K562 (cell line): ENCODE measurements at regions not wholly inside any gene's neighbourhood (a gene's known extent, or its start where the extent isn't known, plus 50 kb on each side); places are given as distances from the start of the nearest gene placed in this dataset.

ENCODE experiments used
- ARHGAP35 ChIP-seq: fragments of 450-650 bp; IDR thresholded peaks from 2 replicates; pipeline ENCODE4 v1.6.1; 2018; ENCODE audit not compliant: partially characterized antibody
- CCNT2 ChIP-seq: IDR thresholded peaks from 2 replicates; pipeline ENCODE4 v1.6.1; 2011; ENCODE audit warnings: borderline replicate concordance, low read depth, mild to moderate bottlenecking, moderate library complexity, mixed read lengths, low read length; ENCODE audit not compliant: insufficient read length; ENCODE audit errors: extremely low read depth
- COPS2 ChIP-seq: fragments of 450-650 bp; conservative IDR thresholded peaks from 2 replicates; pipeline ENCODE4 v1.6.1; 2016; ENCODE audit warnings: mild to moderate bottlenecking, moderate library complexity
- FOXA1 ChIP-seq: fragments of 450-650 bp; IDR thresholded peaks from 2 replicates; pipeline ENCODE4 v1.6.1; 2016; ENCODE audit warnings: mild to moderate bottlenecking, borderline replicate concordance
- FOXO4 ChIP-seq: fragments of 450-650 bp; formaldehyde crosslinking; IDR thresholded peaks from 2 replicates; pipeline ENCODE4 v1.4.0; 2020; ENCODE audit warnings: mild to moderate bottlenecking, moderate library complexity
- HCFC1 ChIP-seq: IDR thresholded peaks from 2 replicates; pipeline ENCODE4 v1.6.1; 2012; ENCODE audit warnings: low read depth, low read length, improper control_type of control experiment
- IRF9 ChIP-seq: fragments of 450-650 bp; IDR thresholded peaks from 2 replicates; pipeline ENCODE4 v1.6.1; 2016; ENCODE audit warnings: missing biosample characterization, missing genetic modification characterization
- LCOR ChIP-seq: sonication (generic); formaldehyde crosslinking; IDR thresholded peaks from 2 replicates; pipeline ENCODE4 v1.8.0; 2022; ENCODE audit warnings: mild to moderate bottlenecking, missing genetic modification reagents
- NCOR1 ChIP-seq: fragments of 450-650 bp; IDR thresholded peaks from 2 replicates; pipeline ENCODE4 v1.6.1; 2016; ENCODE audit warnings: mild to moderate bottlenecking, moderate library complexity
- NR2C2 ChIP-seq, 2 experiments: fragments of 200-800 bp in 1 of 2; sonication (Bioruptor generic) in 1 of 2; sonication (generic) in 1 of 2; formaldehyde crosslinking in 1 of 2; IDR thresholded peaks; 2 replicates each; pipeline versions ENCODE4 v1.6.1 to v1.8.0; 2016 to 2022; ENCODE audit warnings: mild to moderate bottlenecking in 1 of 2, missing compliant biosample characterization in 1 of 2, missing genetic modification characterization in 1 of 2, missing genetic modification reagents in 1 of 2
- RBM15 ChIP-seq: fragments of 200-400 bp; formaldehyde crosslinking; IDR thresholded peaks from 2 replicates; pipeline ENCODE4 v1.6.1; 2018; ENCODE audit warnings: mild to moderate bottlenecking, low read length, moderate library complexity; ENCODE audit not compliant: insufficient read depth
- SAFB2 ChIP-seq: fragments of 200-400 bp; formaldehyde crosslinking; IDR thresholded peaks from 2 replicates; pipeline ENCODE4 v1.6.1; 2018; ENCODE audit warnings: borderline replicate concordance, low read length, low read depth, moderate library complexity; ENCODE audit not compliant: severe bottlenecking
- WHSC1 ChIP-seq: IDR thresholded peaks from one replicate; pipeline ENCODE4 v1.6.1; 2012; ENCODE audit warnings: low read length, control low read depth, inconsistent platforms
- ZKSCAN8 ChIP-seq: fragments of 200-800 bp; sonication (Bioruptor generic); IDR thresholded peaks from 2 replicates; pipeline ENCODE4 v1.6.1; 2016; ENCODE audit warnings: missing genetic modification characterization, missing compliant biosample characterization
- ZNF589 ChIP-seq: fragments of 200-800 bp; sonication (Bioruptor generic); IDR thresholded peaks from 2 replicates; pipeline ENCODE4 v1.6.1; 2016; ENCODE audit warnings: low read depth, missing genetic modification characterization, missing compliant biosample characterization
- ZNF668 ChIP-seq: fragments of 250-450 bp; sonication (Bioruptor Pico); IDR thresholded peaks from 2 replicates; pipeline ENCODE4 v1.8.0; 2022; ENCODE audit warnings: mild to moderate bottlenecking, inconsistent platforms
- TF ChIP-seq, protein P1 (sequence below): fragments of 250-450 bp; sonication (Bioruptor Pico); IDR thresholded peaks from 2 replicates; pipeline ENCODE4 v1.4.0; 2020; ENCODE audit warnings: mild to moderate bottlenecking, moderate library complexity

GRCh38 chr18:22468554-22468891 is 50.8 kb upstream of the CTAGE1 start (continued):
- no peak for TF ChIP-seq NR2C2 (CRISPR knock-in tag; IDR thresholded peaks at IDR 0.05)
- peak; percentile 65 for TF ChIP-seq NR2C2 (tag; IDR thresholded peaks at IDR 0.05)
- no peak for TF ChIP-seq WHSC1
- TF ChIP-seq RBM15: no peak
- TF ChIP-seq CCNT2: no peak
- no peak for TF ChIP-seq COPS2
- no peak for TF ChIP-seq LCOR (CRISPR knock-in tag)
- TF ChIP-seq, protein P1, sequence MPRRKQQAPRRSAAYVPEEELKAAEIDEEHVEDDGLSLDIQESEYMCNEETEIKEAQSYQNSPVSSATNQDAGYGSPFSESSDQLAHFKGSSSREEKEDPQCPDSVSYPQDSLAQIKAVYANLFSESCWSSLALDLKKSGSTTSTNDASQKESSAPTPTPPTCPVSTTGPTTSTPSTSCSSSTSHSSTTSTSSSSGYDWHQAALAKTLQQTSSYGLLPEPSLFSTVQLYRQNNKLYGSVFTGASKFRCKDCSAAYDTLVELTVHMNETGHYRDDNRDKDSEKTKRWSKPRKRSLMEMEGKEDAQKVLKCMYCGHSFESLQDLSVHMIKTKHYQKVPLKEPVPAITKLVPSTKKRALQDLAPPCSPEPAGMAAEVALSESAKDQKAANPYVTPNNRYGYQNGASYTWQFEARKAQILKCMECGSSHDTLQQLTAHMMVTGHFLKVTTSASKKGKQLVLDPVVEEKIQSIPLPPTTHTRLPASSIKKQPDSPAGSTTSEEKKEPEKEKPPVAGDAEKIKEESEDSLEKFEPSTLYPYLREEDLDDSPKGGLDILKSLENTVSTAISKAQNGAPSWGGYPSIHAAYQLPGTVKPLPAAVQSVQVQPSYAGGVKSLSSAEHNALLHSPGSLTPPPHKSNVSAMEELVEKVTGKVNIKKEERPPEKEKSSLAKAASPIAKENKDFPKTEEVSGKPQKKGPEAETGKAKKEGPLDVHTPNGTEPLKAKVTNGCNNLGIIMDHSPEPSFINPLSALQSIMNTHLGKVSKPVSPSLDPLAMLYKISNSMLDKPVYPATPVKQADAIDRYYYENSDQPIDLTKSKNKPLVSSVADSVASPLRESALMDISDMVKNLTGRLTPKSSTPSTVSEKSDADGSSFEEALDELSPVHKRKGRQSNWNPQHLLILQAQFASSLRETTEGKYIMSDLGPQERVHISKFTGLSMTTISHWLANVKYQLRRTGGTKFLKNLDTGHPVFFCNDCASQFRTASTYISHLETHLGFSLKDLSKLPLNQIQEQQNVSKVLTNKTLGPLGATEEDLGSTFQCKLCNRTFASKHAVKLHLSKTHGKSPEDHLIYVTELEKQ (CRISPR knock-in tag): no peak
- TF ChIP-seq ZNF668 (CRISPR knock-in tag): no peak
- no peak for TF ChIP-seq HCFC1
- TF ChIP-seq ZNF589 (CRISPR knock-in tag): 0 out of 2 replicates have a peak, but pooled peaks have one; percentile 44
- no peak for TF ChIP-seq FOXO4 (CRISPR knock-in tag)
- TF ChIP-seq ZKSCAN8 (CRISPR knock-in tag): peak; percentile 30; the same call in 1 of the 2 replicates
- TF ChIP-seq FOXA1: no peak
- no peak for TF ChIP-seq SAFB2
- TF ChIP-seq ARHGAP35: no peak
- TF ChIP-seq IRF9 (tag): no peak; the same call in 1 of the 2 replicates
- no peak for TF ChIP-seq NCOR1
- TF ChIP-seq, all 486 proteins: peak for 19
